ENCODE measurements at regions not wholly inside any gene's neighbourhood (a gene's known extent, or its start where the extent isn't known, plus 50 kb on each side); places are given as distances from the start of the nearest gene placed in this dataset.

DNA sequence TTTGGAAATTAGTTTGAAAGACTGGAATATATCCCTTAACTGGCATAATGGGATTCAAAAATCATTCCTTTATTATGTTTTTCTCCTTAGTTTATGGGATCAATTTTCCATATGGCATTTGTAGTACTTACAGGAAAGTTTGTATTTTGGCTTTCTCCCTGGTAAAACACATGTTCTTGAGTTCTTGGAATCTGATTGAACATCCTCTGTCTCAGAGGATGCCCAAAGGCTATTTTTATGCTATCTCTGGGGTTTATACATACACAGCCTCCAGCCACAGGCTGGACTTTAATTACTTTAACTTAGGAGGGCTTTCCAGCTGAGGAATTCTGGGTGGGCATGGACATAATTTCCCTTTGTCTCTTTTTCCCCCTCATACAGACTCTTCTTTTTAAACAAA, 236.4 kb downstream of the HGF start (continued):
- TF ChIP-seq, protein P1, sequence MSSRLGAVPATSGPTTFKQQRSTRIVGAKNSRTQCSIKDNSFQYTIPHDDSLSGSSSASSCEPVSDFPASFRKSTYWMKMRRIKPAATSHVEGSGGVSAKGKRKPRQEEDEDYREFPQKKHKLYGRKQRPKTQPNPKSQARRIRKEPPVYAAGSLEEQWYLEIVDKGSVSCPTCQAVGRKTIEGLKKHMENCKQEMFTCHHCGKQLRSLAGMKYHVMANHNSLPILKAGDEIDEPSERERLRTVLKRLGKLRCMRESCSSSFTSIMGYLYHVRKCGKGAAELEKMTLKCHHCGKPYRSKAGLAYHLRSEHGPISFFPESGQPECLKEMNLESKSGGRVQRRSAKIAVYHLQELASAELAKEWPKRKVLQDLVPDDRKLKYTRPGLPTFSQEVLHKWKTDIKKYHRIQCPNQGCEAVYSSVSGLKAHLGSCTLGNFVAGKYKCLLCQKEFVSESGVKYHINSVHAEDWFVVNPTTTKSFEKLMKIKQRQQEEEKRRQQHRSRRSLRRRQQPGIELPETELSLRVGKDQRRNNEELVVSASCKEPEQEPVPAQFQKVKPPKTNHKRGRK (CRISPR knock-in tag; IDR thresholded peaks at IDR 0.05; ENCODE audit: borderline replicate concordance), result no peak
- TF ChIP-seq, protein P2, sequence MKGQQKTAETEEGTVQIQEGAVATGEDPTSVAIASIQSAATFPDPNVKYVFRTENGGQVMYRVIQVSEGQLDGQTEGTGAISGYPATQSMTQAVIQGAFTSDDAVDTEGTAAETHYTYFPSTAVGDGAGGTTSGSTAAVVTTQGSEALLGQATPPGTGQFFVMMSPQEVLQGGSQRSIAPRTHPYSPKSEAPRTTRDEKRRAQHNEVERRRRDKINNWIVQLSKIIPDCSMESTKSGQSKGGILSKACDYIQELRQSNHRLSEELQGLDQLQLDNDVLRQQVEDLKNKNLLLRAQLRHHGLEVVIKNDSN (CRISPR knock-in tag; IDR thresholded peaks at IDR 0.05), result no peak
- TF ChIP-seq, protein P3, sequence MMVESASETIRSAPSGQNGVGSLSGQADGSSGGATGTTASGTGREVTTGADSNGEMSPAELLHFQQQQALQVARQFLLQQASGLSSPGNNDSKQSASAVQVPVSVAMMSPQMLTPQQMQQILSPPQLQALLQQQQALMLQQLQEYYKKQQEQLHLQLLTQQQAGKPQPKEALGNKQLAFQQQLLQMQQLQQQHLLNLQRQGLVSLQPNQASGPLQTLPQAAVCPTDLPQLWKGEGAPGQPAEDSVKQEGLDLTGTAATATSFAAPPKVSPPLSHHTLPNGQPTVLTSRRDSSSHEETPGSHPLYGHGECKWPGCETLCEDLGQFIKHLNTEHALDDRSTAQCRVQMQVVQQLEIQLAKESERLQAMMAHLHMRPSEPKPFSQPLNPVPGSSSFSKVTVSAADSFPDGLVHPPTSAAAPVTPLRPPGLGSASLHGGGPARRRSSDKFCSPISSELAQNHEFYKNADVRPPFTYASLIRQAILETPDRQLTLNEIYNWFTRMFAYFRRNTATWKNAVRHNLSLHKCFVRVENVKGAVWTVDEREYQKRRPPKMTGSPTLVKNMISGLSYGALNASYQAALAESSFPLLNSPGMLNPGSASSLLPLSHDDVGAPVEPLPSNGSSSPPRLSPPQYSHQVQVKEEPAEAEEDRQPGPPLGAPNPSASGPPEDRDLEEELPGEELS (CRISPR knock-in tag; IDR thresholded peaks at IDR 0.05), result no peak
- TF ChIP-seq, protein P4, sequence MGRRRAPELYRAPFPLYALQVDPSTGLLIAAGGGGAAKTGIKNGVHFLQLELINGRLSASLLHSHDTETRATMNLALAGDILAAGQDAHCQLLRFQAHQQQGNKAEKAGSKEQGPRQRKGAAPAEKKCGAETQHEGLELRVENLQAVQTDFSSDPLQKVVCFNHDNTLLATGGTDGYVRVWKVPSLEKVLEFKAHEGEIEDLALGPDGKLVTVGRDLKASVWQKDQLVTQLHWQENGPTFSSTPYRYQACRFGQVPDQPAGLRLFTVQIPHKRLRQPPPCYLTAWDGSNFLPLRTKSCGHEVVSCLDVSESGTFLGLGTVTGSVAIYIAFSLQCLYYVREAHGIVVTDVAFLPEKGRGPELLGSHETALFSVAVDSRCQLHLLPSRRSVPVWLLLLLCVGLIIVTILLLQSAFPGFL (CRISPR knock-in tag; IDR thresholded peaks at IDR 0.05; ENCODE audit: borderline replicate concordance), result no peak
- no peak for TF ChIP-seq ZNF219 (CRISPR knock-in tag; IDR thresholded peaks at IDR 0.05; ENCODE audit: borderline replicate concordance)
- TF ChIP-seq ZBTB21 (CRISPR knock-in tag; IDR thresholded peaks at IDR 0.05; ENCODE audit: borderline replicate concordance), result no peak

DNA sequence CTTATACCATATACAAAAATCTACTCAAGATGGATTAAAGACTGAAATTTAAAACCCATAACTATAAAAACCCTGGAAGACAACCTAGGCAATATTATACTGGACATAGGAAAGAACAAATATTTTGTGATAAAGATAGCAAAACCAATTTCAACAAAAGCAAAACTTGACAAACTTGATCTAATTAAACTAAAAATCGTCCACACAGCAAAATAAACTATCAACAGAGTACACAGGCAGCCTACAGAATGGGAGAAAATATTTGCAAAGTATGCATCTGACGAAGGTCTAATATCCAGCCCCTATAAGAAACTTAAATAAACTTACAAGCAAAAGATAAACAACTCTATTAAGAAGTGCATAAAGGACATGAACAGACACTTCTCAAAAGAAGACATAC, 240.1 kb downstream of the HGF start:
- no peaks in the 10 kb centered on the region for H3K36me3 Mint-ChIP-seq
- ATAC-seq (no peak), DNase-seq (ENCODE audit: low spot score) (no peak)
- CTCF ChIA-PET, result no interaction called here
- H3K4me1 Mint-ChIP-seq, result no peaks in the 10 kb centered on the region
- POLR2A ChIA-PET, result no interaction called here
- H3K9me3 Mint-ChIP-seq, result 0 out of 2 replicates have a peak, but pooled peaks cover 3% of the 10 kb centered on the region
- H3K27me3 Mint-ChIP-seq (ENCODE audit: low read depth), result no peaks in the 10 kb centered on the region
- H3K27ac Mint-ChIP-seq, result no peak overlapping the region
- H3K4me3 Mint-ChIP-seq, result no peak overlapping the region
- TF ChIP-seq ZNF317 (CRISPR knock-in tag; IDR thresholded peaks at IDR 0.05; ENCODE audit: borderline replicate concordance, low read depth) (no peak), PRRX2 (CRISPR knock-in tag; IDR thresholded peaks at IDR 0.05) (no peak), FOXP1 (CRISPR knock-in tag; IDR thresholded peaks at IDR 0.05; ENCODE audit: borderline replicate concordance) (no peak), ZNF121 (CRISPR knock-in tag; IDR thresholded peaks at IDR 0.05) (no peak), ATF1 (CRISPR knock-in tag; IDR thresholded peaks at IDR 0.05) (no peak), SMAD4 (CRISPR knock-in tag; IDR thresholded peaks at IDR 0.05) (no peak), ZNF263 (CRISPR knock-in tag; IDR thresholded peaks at IDR 0.05; ENCODE audit: low read depth) (no peak), ZBTB21 (CRISPR knock-in tag; IDR thresholded peaks at IDR 0.05; ENCODE audit: borderline replicate concordance) (no peak), OVOL2 (CRISPR knock-in tag; IDR thresholded peaks at IDR 0.05; ENCODE audit: borderline replicate concordance) (no peak)
- TF ChIP-seq, protein P5, sequence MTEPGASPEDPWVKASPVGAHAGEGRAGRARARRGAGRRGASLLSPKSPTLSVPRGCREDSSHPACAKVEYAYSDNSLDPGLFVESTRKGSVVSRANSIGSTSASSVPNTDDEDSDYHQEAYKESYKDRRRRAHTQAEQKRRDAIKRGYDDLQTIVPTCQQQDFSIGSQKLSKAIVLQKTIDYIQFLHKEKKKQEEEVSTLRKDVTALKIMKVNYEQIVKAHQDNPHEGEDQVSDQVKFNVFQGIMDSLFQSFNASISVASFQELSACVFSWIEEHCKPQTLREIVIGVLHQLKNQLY (CRISPR knock-in tag; IDR thresholded peaks at IDR 0.05), result no peak
- TF ChIP-seq, protein P6, sequence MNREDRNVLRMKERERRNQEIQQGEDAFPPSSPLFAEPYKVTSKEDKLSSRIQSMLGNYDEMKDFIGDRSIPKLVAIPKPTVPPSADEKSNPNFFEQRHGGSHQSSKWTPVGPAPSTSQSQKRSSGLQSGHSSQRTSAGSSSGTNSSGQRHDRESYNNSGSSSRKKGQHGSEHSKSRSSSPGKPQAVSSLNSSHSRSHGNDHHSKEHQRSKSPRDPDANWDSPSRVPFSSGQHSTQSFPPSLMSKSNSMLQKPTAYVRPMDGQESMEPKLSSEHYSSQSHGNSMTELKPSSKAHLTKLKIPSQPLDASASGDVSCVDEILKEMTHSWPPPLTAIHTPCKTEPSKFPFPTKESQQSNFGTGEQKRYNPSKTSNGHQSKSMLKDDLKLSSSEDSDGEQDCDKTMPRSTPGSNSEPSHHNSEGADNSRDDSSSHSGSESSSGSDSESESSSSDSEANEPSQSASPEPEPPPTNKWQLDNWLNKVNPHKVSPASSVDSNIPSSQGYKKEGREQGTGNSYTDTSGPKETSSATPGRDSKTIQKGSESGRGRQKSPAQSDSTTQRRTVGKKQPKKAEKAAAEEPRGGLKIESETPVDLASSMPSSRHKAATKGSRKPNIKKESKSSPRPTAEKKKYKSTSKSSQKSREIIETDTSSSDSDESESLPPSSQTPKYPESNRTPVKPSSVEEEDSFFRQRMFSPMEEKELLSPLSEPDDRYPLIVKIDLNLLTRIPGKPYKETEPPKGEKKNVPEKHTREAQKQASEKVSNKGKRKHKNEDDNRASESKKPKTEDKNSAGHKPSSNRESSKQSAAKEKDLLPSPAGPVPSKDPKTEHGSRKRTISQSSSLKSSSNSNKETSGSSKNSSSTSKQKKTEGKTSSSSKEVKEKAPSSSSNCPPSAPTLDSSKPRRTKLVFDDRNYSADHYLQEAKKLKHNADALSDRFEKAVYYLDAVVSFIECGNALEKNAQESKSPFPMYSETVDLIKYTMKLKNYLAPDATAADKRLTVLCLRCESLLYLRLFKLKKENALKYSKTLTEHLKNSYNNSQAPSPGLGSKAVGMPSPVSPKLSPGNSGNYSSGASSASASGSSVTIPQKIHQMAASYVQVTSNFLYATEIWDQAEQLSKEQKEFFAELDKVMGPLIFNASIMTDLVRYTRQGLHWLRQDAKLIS (CRISPR knock-in tag; IDR thresholded peaks at IDR 0.05; ENCODE audit: borderline replicate concordance), result no peak
- TF ChIP-seq, protein P3 (CRISPR knock-in tag; IDR thresholded peaks at IDR 0.05), result no peak
- TF ChIP-seq, protein P7, sequence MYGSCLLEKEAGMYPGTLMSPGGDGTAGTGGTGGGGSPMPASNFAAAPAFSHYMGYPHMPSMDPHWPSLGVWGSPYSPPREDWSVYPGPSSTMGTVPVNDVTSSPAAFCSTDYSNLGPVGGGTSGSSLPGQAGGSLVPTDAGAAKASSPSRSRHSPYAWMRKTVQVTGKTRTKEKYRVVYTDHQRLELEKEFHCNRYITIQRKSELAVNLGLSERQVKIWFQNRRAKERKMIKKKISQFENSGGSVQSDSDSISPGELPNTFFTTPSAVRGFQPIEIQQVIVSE (CRISPR knock-in tag; IDR thresholded peaks at IDR 0.05; ENCODE audit: borderline replicate concordance), result no peak
- TF ChIP-seq, protein P8, sequence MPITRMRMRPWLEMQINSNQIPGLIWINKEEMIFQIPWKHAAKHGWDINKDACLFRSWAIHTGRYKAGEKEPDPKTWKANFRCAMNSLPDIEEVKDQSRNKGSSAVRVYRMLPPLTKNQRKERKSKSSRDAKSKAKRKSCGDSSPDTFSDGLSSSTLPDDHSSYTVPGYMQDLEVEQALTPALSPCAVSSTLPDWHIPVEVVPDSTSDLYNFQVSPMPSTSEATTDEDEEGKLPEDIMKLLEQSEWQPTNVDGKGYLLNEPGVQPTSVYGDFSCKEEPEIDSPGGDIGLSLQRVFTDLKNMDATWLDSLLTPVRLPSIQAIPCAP (CRISPR knock-in tag; IDR thresholded peaks at IDR 0.05), result no peak
- TF ChIP-seq, protein P9, sequence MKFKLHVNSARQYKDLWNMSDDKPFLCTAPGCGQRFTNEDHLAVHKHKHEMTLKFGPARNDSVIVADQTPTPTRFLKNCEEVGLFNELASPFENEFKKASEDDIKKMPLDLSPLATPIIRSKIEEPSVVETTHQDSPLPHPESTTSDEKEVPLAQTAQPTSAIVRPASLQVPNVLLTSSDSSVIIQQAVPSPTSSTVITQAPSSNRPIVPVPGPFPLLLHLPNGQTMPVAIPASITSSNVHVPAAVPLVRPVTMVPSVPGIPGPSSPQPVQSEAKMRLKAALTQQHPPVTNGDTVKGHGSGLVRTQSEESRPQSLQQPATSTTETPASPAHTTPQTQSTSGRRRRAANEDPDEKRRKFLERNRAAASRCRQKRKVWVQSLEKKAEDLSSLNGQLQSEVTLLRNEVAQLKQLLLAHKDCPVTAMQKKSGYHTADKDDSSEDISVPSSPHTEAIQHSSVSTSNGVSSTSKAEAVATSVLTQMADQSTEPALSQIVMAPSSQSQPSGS (CRISPR knock-in tag; IDR thresholded peaks at IDR 0.05; ENCODE audit: borderline replicate concordance, low read depth), result no peak
